ENCODE measurements at regions not wholly inside any gene's neighbourhood (a gene's known extent, or its start where the extent isn't known, plus 50 kb on each side); places are given as distances from the start of the nearest gene placed in this dataset.

GRCh38 chr13:89217813-89218212 lies 1546.6 kb downstream of the SLITRK5 start:
- no peak overlapping the region for H3K4me2 ChIP-seq (ENCODE audit: low read depth, low read length)
- in situ Hi-C loops (cut with MboI; ENCODE audit: low sequenced_read_pairs) (no loop called here), dilution Hi-C loops (cut with HindIII; ENCODE audit: low sequenced_read_pairs, unreplicated experiment) (no loop called here), intact Hi-C loops (cut with micrococcal nuclease) (no loop called here)
- TF ChIP-seq CEBPB (IDR thresholded peaks at IDR 0.05; ENCODE audit: low read depth, low read length) (no peak), ELK1 (IDR thresholded peaks at IDR 0.05; ENCODE audit: borderline replicate concordance, low read depth, low read length) (no peak), CTCF (conservative IDR thresholded peaks at IDR 0.05; ENCODE audit: low read depth, low read length) (no peak), POLR2A (IDR thresholded peaks at IDR 0.05; ENCODE audit: low read depth, low read length) (no peak), FOS (IDR thresholded peaks at IDR 0.05; ENCODE audit: low read depth, low read length) (no peak), BHLHE40 (IDR thresholded peaks at IDR 0.05; ENCODE audit: low read depth, low read length) (no peak), RFX5 (IDR thresholded peaks at IDR 0.05; ENCODE audit: low read depth, low read length) (no peak), RCOR1 (IDR thresholded peaks at IDR 0.05; ENCODE audit: insufficient replicate concordance, low read length) (no peak), MAZ (IDR thresholded peaks at IDR 0.05; ENCODE audit: borderline replicate concordance, low read depth, low read length) (no peak), NFE2L2 (IDR thresholded peaks at IDR 0.05; ENCODE audit: low read depth, low read length) (no peak), USF2 (IDR thresholded peaks at IDR 0.05; ENCODE audit: low read depth, low read length) (no peak)
- H3K79me1 ChIP-seq (ENCODE audit: low read depth in 1 of 2, low read length in 2 of 2), result no peaks in the 10 kb centered on the region
- no peak for DNase-seq
- no peaks in the 10 kb centered on the region for H4K20me1 ChIP-seq (ENCODE audit: insufficient read depth, low read length)
- H3K18ac ChIP-seq (ENCODE audit: low read depth, low read length), result no peak overlapping the region
- no peak overlapping the region for H4K8ac ChIP-seq (ENCODE audit: low read depth in 2 of 2, low read length in 2 of 2)
- no peak overlapping the region for H2BK20ac ChIP-seq (ENCODE audit: low read depth, low read length)
- H3K23ac ChIP-seq (ENCODE audit: low read depth, low read length), result no peak overlapping the region
- no peak overlapping the region for H2BK5ac ChIP-seq (ENCODE audit: low read depth, low read length, poor library complexity, severe bottlenecking)
- H3K36me3 ChIP-seq (ENCODE audit: control insufficient read depth, insufficient read depth, low read length), result no peaks in the 10 kb centered on the region
- ChIA-PET POLR2A (ENCODE audit: unreplicated experiment) (no interaction called here), CTCF (no interaction called here)
- no peak overlapping the region for H4K91ac ChIP-seq (ENCODE audit: insufficient read depth, low read depth, low read length)
- H2BK120ac ChIP-seq (ENCODE audit: low read depth, low read length), result no peak overlapping the region
- no TSS peak for BruUV-seq (replicated peaks)
- H2BK15ac ChIP-seq (ENCODE audit: low read depth, low read length), result no peak overlapping the region
- no peaks in the 10 kb centered on the region for H3K9me1 ChIP-seq (ENCODE audit: insufficient read depth, low read length)
- H3K27ac ChIP-seq (ENCODE audit: insufficient read depth, low read length), result no peak overlapping the region
- H2AK5ac ChIP-seq (ENCODE audit: low read depth, low read length), result no peak overlapping the region
- H3K4me1 ChIP-seq (ENCODE audit: control insufficient read depth, insufficient read depth, low read length), result no peaks in the 10 kb centered on the region
- H3K27me3 ChIP-seq (ENCODE audit: control insufficient read depth, insufficient read depth, low read length), result no peaks in the 10 kb centered on the region
- H2AFZ ChIP-seq (replicated peaks; ENCODE audit: low read length, poor library complexity), result no peak overlapping the region
- no peak overlapping the region for H3K56ac ChIP-seq (ENCODE audit: extremely low read depth, insufficient read depth, low read length)
- H3K4ac ChIP-seq (ENCODE audit: low read depth, low read length), result no peak overlapping the region
- no peak overlapping the region for H2AK9ac ChIP-seq (replicated peaks; ENCODE audit: low read depth, low read length, poor library complexity)
- no peak overlapping the region for H4K5ac ChIP-seq (ENCODE audit: low read depth, low read length)
- no peak overlapping the region for H3K14ac ChIP-seq (replicated peaks; ENCODE audit: low read depth, low read length)
- no peak overlapping the region for H3K9ac ChIP-seq (ENCODE audit: low read depth, low read length)
- no peak for ATAC-seq (ENCODE audit: low read depth)
- H3K4me3 ChIP-seq (ENCODE audit: insufficient read depth, low read depth, low read length), result no peak overlapping the region
- H3K9me3 ChIP-seq (ENCODE audit: control insufficient read depth, insufficient read depth, low read length), result peaks cover 7% of the 10 kb centered on the region

Measured in IMR-90 (cell line).